WTC11 (cell line): ENCODE measurements at regions not wholly inside any gene's neighbourhood (a gene's known extent, or its start where the extent isn't known, plus 50 kb on each side); places are given as distances from the start of the nearest gene placed in this dataset.

ENCODE experiments used
- ATAC-seq: fragments of 200-7000 bp; cut with Tn5 transposase; 2 replicates; pipeline ENCODE4 v1.10.0; 2021; ENCODE audit warnings: mild to moderate bottlenecking, moderate library complexity
- CTCF ChIA-PET: fragments of 300-600 bp; sonication (Branson Sonifier 250); formaldehyde crosslinking; loops from one replicate; lab custom pipeline; 2021; ENCODE audit warnings: antibody characterized with exemption; lab: Charles Lee
- POLR2A ChIA-PET: fragments of 350-600 bp; sonication (Branson Sonifier 250); formaldehyde crosslinking; loops from one replicate; lab custom pipeline; 2021; ENCODE audit warnings: antibody characterized with exemption; lab: Charles Lee
- DNase-seq: peaks from one replicate; pipeline ENCODE4 v3.0.0; 2021; ENCODE audit warnings: low spot score
- H3K27ac Mint-ChIP-seq: 2 replicates; pipeline ENCODE4 v1.8.0; 2021; ENCODE audit warnings: mixed read lengths
- H3K27me3 Mint-ChIP-seq: 2 replicates; pipeline ENCODE4 v1.8.0; 2021; ENCODE audit warnings: low read depth, mild to moderate bottlenecking, moderate library complexity, mixed read lengths
- H3K36me3 Mint-ChIP-seq: 2 replicates; pipeline ENCODE4 v1.8.0; 2021; ENCODE audit warnings: mixed read lengths
- H3K4me1 Mint-ChIP-seq: 2 replicates; pipeline ENCODE4 v1.8.0; 2022; ENCODE audit warnings: mixed read lengths
- H3K4me3 Mint-ChIP-seq: 2 replicates; pipeline ENCODE4 v1.8.0; 2021; ENCODE audit warnings: mild to moderate bottlenecking, moderate library complexity, mixed read lengths
- H3K9me3 Mint-ChIP-seq: 2 replicates; pipeline ENCODE4 v1.8.0; 2021; ENCODE audit warnings: mixed read lengths
- ARID4B ChIP-seq: sonication (generic); formaldehyde crosslinking; IDR thresholded peaks from 2 replicates; pipeline ENCODE4 v1.8.0; 2023; ENCODE audit warnings: missing genetic modification reagents, mild to moderate bottlenecking, borderline replicate concordance
- ATF3 ChIP-seq: sonication (generic); formaldehyde crosslinking; conservative IDR thresholded peaks from 2 replicates; pipeline ENCODE4 v1.8.1; 2022; ENCODE audit warnings: mild to moderate bottlenecking, missing genetic modification reagents
- ELF4 ChIP-seq: sonication (generic); formaldehyde crosslinking; IDR thresholded peaks from 2 replicates; pipeline ENCODE4 v1.8.1; 2022; ENCODE audit warnings: low read depth, mild to moderate bottlenecking, moderate library complexity, missing genetic modification reagents
- ETV6 ChIP-seq: sonication (generic); formaldehyde crosslinking; IDR thresholded peaks from 2 replicates; pipeline ENCODE4 v1.8.1; 2022; ENCODE audit warnings: mild to moderate bottlenecking, missing genetic modification reagents
- FOXJ3 ChIP-seq: sonication (generic); formaldehyde crosslinking; IDR thresholded peaks from 2 replicates; pipeline ENCODE4 v1.9.0; 2021; ENCODE audit warnings: missing genetic modification reagents, mild to moderate bottlenecking, borderline replicate concordance
- GABPB1 ChIP-seq: sonication (generic); formaldehyde crosslinking; IDR thresholded peaks from 2 replicates; pipeline ENCODE4 v1.8.1; 2023; ENCODE audit warnings: mild to moderate bottlenecking, missing genetic modification reagents
- GRHL2 ChIP-seq: fragments of 250-450 bp; sonication (Bioruptor Pico); IDR thresholded peaks from 2 replicates; pipeline ENCODE4 v1.8.0; 2022; ENCODE audit warnings: mild to moderate bottlenecking, moderate library complexity; ENCODE audit not compliant: insufficient replicate concordance, severe bottlenecking
- NFATC4 ChIP-seq: fragments of 250-450 bp; sonication (Bioruptor Pico); IDR thresholded peaks from 2 replicates; pipeline ENCODE4 v1.9.0; 2021; ENCODE audit warnings: mild to moderate bottlenecking
- NFE2L1 ChIP-seq: sonication (generic); formaldehyde crosslinking; IDR thresholded peaks from 2 replicates; pipeline ENCODE4 v1.8.1; 2023; ENCODE audit warnings: missing genetic modification reagents
- PRDM15 ChIP-seq: sonication (generic); formaldehyde crosslinking; IDR thresholded peaks from 2 replicates; pipeline ENCODE4 v1.8.0; 2022; ENCODE audit warnings: missing genetic modification reagents
- RORB ChIP-seq: fragments of 250-450 bp; sonication (Bioruptor Pico); IDR thresholded peaks from 2 replicates; pipeline ENCODE4 v1.9.0; 2021; ENCODE audit warnings: mild to moderate bottlenecking
- SMAD3 ChIP-seq: sonication (generic); formaldehyde crosslinking; IDR thresholded peaks from 2 replicates; pipeline ENCODE4 v1.8.0; 2022; ENCODE audit warnings: missing genetic modification reagents, mild to moderate bottlenecking, borderline replicate concordance
- TEAD4 ChIP-seq: sonication (generic); formaldehyde crosslinking; IDR thresholded peaks from 2 replicates; pipeline ENCODE4 v1.8.0; 2022; ENCODE audit warnings: mild to moderate bottlenecking, missing genetic modification reagents
- TP53 ChIP-seq: sonication (generic); formaldehyde crosslinking; IDR thresholded peaks from 2 replicates; pipeline ENCODE4 v1.8.1; 2023; ENCODE audit warnings: mild to moderate bottlenecking, missing genetic modification reagents
- ZBTB21 ChIP-seq: sonication (generic); formaldehyde crosslinking; IDR thresholded peaks from 2 replicates; pipeline ENCODE4 v1.8.1; 2023; ENCODE audit warnings: mild to moderate bottlenecking, missing genetic modification reagents, borderline replicate concordance
- ZMAT4 ChIP-seq: fragments of 250-450 bp; sonication (Bioruptor Pico); IDR thresholded peaks from 2 replicates; pipeline ENCODE4 v1.9.0; 2021; ENCODE audit warnings: mild to moderate bottlenecking
- ZNF317 ChIP-seq: sonication (generic); formaldehyde crosslinking; IDR thresholded peaks from 2 replicates; pipeline ENCODE4 v1.8.1; 2023; ENCODE audit warnings: low read depth, mild to moderate bottlenecking, moderate library complexity, missing genetic modification reagents, borderline replicate concordance
- TF ChIP-seq, protein P1 (sequence below): fragments of 250-450 bp; sonication (Bioruptor Pico); IDR thresholded peaks from 2 replicates; pipeline ENCODE4 v1.9.0; 2021; ENCODE audit warnings: mild to moderate bottlenecking, borderline replicate concordance
- TF ChIP-seq, protein P2 (sequence below): fragments of 250-450 bp; sonication (Bioruptor Pico); IDR thresholded peaks from 2 replicates; pipeline ENCODE4 v1.9.0; 2021; ENCODE audit warnings: moderate library complexity, mild to moderate bottlenecking, inconsistent platforms, borderline replicate concordance

DNA sequence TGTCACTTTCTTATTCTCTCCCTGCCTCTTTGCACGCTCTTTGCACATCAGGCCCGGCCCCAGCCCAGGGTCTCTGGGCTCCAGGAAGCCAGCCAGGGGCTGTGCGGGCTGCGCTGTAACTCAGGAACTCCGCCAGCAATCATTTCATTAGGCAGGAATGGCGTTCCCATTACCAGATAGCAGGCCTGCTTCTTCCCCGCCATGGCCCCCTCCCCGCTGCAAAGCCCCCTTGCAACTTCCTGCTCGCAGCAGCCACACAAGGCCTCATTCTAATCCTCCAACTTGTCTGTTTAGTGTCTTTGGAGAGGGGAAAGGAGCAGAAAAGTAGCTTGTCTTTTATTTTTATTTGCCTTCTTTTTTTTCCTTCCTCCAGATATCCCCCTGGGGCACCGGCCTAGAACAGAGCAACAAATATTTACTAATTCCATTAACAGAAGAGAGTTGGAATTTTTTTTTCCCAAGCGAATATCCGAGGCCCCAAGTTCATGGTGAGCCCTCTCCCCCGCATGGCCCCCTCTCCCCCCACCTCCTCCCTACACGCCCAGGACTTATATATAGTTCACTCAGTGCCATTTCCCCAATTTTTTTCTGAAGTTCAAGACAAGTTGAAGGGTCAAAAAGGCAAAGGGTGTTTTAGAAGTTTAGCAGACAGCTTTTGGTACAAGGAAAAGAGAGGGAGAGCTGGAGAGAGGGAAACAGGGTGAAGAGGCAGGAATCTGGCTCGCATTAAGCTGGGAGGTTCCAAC lies 329.4 kb upstream of the TBX3 start:
- Mint-ChIP-seq H3K4me1 (peaks cover 44% of the 10 kb centered on the region), H3K4me3 (no peak overlapping the region)

DNA sequence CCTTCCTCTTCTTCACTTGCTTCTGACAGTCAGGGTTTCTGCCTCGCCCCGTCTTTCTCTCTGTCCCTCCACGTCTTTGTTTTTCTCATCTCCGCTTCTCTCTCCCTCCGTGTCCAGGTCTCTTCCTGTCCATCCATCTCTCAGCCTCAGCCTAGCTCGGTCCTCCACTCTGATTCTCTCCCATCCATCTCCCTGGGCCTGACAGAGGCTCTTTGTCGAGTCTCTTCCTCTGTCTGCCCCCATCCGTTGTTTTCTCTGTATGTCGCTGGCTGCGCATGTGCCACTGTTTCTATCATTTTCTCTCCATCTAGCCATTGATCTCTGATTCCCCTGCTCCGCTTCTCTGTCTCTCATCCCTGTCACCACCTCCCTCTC lies 328.9 kb upstream of the TBX3 start:
- Mint-ChIP-seq H3K27me3 (peaks cover 8% of the 10 kb centered on the region; the same call in 1 of the 2 replicates), H3K4me3 (no peak overlapping the region), H3K27ac (no peak overlapping the region), H3K4me1 (peaks cover 39% of the 10 kb centered on the region), H3K9me3 (peaks cover 17% of the 10 kb centered on the region), H3K36me3 (peaks cover 6% of the 10 kb centered on the region; the same call in 1 of the 2 replicates)
- DNase-seq (no peak), ATAC-seq (no peak)
- CTCF ChIA-PET, result no interaction called here
- POLR2A ChIA-PET, result no interaction called here
- TF ChIP-seq GRHL2 (CRISPR knock-in tag), result no peak
- no peak for TF ChIP-seq NFE2L1 (CRISPR knock-in tag)
- no peak for TF ChIP-seq SMAD3 (CRISPR knock-in tag)
- no peak for TF ChIP-seq ARID4B
- TF ChIP-seq, protein P1, sequence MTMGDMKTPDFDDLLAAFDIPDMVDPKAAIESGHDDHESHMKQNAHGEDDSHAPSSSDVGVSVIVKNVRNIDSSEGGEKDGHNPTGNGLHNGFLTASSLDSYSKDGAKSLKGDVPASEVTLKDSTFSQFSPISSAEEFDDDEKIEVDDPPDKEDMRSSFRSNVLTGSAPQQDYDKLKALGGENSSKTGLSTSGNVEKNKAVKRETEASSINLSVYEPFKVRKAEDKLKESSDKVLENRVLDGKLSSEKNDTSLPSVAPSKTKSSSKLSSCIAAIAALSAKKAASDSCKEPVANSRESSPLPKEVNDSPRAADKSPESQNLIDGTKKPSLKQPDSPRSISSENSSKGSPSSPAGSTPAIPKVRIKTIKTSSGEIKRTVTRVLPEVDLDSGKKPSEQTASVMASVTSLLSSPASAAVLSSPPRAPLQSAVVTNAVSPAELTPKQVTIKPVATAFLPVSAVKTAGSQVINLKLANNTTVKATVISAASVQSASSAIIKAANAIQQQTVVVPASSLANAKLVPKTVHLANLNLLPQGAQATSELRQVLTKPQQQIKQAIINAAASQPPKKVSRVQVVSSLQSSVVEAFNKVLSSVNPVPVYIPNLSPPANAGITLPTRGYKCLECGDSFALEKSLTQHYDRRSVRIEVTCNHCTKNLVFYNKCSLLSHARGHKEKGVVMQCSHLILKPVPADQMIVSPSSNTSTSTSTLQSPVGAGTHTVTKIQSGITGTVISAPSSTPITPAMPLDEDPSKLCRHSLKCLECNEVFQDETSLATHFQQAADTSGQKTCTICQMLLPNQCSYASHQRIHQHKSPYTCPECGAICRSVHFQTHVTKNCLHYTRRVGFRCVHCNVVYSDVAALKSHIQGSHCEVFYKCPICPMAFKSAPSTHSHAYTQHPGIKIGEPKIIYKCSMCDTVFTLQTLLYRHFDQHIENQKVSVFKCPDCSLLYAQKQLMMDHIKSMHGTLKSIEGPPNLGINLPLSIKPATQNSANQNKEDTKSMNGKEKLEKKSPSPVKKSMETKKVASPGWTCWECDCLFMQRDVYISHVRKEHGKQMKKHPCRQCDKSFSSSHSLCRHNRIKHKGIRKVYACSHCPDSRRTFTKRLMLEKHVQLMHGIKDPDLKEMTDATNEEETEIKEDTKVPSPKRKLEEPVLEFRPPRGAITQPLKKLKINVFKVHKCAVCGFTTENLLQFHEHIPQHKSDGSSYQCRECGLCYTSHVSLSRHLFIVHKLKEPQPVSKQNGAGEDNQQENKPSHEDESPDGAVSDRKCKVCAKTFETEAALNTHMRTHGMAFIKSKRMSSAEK (CRISPR knock-in tag), result no peak
- TF ChIP-seq RORB (CRISPR knock-in tag), result no peak
- TF ChIP-seq NFATC4 (CRISPR knock-in tag), result no peak

More for the DNA sequence above, 329.4 kb upstream of the TBX3 start:
- DNase-seq, result no peak
- no peak overlapping the region for H3K27ac Mint-ChIP-seq
- no peak for TF ChIP-seq ZNF317 (CRISPR knock-in tag)
- no peak for TF ChIP-seq ELF4
- no peak for TF ChIP-seq ZMAT4 (CRISPR knock-in tag)
- TF ChIP-seq ZBTB21 (CRISPR knock-in tag), result no peak
- TF ChIP-seq TEAD4 (CRISPR knock-in tag), result no peak
- TF ChIP-seq PRDM15, result no peak
- no peak for TF ChIP-seq FOXJ3
- TF ChIP-seq TP53, result no peak
- TF ChIP-seq, protein P2, sequence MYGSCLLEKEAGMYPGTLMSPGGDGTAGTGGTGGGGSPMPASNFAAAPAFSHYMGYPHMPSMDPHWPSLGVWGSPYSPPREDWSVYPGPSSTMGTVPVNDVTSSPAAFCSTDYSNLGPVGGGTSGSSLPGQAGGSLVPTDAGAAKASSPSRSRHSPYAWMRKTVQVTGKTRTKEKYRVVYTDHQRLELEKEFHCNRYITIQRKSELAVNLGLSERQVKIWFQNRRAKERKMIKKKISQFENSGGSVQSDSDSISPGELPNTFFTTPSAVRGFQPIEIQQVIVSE (CRISPR knock-in tag), result no peak
- no peak for TF ChIP-seq ETV6 (CRISPR knock-in tag)
- TF ChIP-seq GABPB1 (CRISPR knock-in tag), result no peak
- TF ChIP-seq ATF3 (CRISPR knock-in tag), result no peak
- TF ChIP-seq, all 79 proteins: peak for 0
- no peak; the same call in 1 of the 2 replicates for ATAC-seq
- Mint-ChIP-seq H3K27me3 (peaks cover 8% of the 10 kb centered on the region; the same call in 1 of the 2 replicates), H3K9me3 (peaks cover 22% of the 10 kb centered on the region), H3K36me3 (peaks cover 6% of the 10 kb centered on the region; the same call in 1 of the 2 replicates)
- CTCF ChIA-PET, result no interaction called here
- POLR2A ChIA-PET, result no interaction called here
